ENCODE measurements at regions not wholly inside any gene's neighbourhood (a gene's known extent, or its start where the extent isn't known, plus 50 kb on each side); places are given as distances from the start of the nearest gene placed in this dataset.

DNA sequence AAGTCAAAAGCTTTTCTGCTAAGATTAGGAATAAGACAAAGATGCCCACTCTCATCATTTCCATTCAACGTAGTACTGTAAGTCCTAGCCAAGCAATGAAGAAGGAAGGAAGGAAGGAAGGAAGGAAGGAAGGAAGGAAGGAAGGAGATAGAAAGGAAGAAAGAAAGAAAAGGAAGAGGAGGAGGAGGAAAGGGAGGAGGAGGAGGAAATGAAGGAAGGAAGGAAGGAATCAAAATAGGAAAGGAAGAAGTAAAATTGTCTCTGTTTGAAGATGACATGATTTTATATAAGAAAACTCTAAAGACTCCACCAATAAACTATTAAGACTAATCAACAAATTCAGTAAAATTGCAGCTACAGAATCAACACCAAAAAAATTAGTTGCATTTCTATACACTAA, 66.0 kb upstream of the DHRS4 start:
- TF ChIP-seq POLR2A (IDR thresholded peaks at IDR 0.05; ENCODE audit: extremely low read depth, insufficient read length), result no peak
- TF ChIP-seq, protein P1, sequence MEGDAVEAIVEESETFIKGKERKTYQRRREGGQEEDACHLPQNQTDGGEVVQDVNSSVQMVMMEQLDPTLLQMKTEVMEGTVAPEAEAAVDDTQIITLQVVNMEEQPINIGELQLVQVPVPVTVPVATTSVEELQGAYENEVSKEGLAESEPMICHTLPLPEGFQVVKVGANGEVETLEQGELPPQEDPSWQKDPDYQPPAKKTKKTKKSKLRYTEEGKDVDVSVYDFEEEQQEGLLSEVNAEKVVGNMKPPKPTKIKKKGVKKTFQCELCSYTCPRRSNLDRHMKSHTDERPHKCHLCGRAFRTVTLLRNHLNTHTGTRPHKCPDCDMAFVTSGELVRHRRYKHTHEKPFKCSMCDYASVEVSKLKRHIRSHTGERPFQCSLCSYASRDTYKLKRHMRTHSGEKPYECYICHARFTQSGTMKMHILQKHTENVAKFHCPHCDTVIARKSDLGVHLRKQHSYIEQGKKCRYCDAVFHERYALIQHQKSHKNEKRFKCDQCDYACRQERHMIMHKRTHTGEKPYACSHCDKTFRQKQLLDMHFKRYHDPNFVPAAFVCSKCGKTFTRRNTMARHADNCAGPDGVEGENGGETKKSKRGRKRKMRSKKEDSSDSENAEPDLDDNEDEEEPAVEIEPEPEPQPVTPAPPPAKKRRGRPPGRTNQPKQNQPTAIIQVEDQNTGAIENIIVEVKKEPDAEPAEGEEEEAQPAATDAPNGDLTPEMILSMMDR (IDR thresholded peaks at IDR 0.05; ENCODE audit: low read depth, low read length), result no peak
- no peak for TF ChIP-seq MAX (IDR thresholded peaks at IDR 0.05; ENCODE audit: low read depth, low read length)

All from NB4 (cell line).